NCI-H1694 (cell line): ENCODE measurements at regions not wholly inside any gene's neighbourhood (a gene's known extent, or its start where the extent isn't known, plus 50 kb on each side); places are given as distances from the start of the nearest gene placed in this dataset.

Experiments
- DNase-seq: peaks from one replicate; lab custom pipeline; 2025; lab: John Stamatoyannopoulos, UW

GRCh38 chr2:204012072-204012653 lies 75.6 kb downstream of the ICOS start:
- DNase-seq: no peak

GRCh38 chr2:204015118-204015843 lies 78.7 kb downstream of the ICOS start:
- no peak for DNase-seq

GRCh38 chr2:204018717-204019116 lies 82.2 kb downstream of the ICOS start:
- DNase-seq: peak; percentile 41

DNA sequence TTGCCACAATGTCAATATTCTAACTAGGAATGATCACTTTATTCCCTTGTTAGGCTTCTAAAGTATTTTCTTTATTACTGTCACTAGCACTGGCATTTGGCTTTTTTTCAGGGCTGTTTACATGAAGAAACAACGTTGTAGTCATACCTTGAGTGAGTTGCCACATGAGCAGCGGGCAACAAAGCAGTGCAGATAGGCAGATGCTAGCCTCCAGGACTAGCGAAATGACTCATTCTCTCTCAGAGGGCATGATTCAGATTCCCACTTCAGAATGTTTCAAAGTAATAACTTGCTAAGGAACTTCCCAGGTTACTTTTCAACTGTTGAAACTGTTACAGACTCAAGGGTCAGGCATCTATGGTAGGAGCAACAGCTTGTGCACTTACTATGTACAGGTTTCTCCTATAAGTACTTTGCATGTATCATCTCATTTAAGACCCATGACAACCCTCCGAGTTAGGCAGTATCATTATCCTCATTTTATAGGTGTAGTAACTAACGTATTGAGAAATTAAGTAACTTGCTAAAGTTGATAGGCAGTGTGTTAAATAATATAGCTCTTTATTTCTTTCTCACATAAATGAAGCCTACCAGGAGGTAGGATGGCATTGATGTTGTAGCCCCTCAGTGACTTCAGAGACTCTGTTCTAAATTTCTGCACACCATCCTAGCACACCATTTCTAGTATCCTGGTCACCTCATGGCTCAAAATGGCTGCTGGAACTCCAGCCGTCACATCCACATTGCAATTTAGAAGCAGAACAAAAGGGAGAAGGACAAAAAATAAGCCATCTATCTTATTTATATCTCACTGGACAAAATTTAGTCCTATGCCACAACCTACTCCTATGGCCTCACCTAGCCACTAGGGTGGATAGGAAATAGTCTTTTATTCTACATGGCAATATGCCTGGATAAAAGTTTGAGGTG lies 83.3 kb downstream of the ICOS start:
- DNase-seq: no peak

- no peak for DNase-seq
Measured at GRCh38 chr2:204021290-204022081, 84.9 kb downstream of the ICOS start.

- no peak for DNase-seq
Measured at GRCh38 chr2:204022550-204022949, 86.0 kb downstream of the ICOS start.

GRCh38 chr2:204023088-204023487 lies 86.5 kb downstream of the ICOS start:
- no peak for DNase-seq

- peak; percentile 40 for DNase-seq
Measured at GRCh38 chr2:204024503-204024902, 87.9 kb downstream of the ICOS start.

GRCh38 chr2:204024906-204025475 lies 88.4 kb downstream of the ICOS start:
- no peak for DNase-seq

DNA sequence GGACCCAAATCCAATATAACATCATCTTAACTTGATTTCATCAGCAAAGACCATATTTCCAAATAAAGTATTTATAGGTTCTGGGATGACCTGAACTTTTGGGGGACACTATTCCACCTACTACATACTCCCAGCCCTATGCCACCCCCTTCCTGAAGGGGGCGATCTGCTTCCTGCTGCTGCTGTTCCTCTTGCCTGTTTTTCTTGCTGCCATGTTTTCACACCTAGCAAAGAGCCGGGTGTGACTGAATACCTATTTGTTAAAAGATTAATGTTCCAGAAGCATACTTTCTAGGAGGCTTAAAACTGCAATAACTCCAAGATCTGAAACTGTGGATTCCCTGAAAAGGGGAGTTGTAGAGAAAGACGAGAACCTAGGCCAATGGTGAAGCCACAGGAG lies 89.7 kb downstream of the ICOS start:
- no peak for DNase-seq

DNA sequence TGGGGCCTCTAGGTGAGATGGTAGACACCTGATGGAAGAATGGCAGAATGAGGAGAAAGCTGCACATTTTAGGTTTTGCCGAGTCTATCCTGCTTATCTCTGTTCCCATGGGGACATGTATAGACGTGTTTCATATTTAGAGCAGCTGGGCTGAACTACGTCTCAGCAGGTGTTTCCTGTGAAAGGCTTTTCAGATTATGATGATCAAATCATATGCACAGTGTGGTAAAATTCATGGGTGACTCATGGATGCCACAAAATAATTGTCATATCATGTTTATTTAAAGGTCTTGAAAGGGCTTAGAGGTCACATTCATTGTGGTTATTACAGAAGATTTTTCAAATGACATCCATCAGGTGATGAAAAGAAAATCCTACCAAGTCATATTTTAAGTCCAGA lies 90.5 kb downstream of the ICOS start:
- DNase-seq: no peak

DNA sequence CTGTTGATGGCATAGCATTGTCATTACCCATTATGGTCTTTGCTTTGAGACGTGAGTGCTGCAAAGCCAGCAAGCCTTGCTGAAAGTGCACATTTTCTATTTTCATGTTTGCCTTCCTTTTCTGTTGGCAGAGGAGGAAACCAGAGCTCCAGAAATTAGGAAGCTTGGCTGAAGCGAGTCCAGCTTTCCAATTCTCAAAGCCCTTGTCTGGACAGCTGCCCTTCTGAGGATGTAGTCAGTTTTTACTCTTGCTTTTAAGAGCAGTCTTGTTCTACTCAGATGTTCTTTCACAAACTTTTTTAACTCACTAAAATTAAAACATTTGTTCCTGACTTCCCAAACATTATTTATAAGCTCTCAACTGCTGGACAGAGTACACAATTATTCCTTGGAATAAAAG lies 93.8 kb downstream of the ICOS start:
- DNase-seq: no peak

DNA sequence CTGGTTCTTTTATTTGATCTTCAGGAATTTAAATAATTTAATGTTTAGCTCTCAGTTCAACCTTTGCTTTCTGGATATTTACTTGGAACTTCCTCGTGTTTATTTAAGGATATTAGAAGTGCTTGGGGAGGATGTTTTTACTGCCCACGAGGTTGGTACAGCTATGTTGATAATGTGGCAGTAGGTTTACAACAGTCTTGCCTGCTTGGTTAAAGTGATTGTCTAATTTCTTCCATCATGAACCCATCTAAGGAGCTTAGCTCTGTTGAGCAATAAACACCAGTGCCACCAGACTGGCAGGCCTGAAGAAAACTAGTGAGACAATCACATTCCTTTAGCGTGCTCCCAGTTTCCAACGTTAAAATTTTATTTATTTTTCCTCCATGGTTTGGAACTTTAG lies 94.5 kb downstream of the ICOS start:
- DNase-seq: no peak

DNA sequence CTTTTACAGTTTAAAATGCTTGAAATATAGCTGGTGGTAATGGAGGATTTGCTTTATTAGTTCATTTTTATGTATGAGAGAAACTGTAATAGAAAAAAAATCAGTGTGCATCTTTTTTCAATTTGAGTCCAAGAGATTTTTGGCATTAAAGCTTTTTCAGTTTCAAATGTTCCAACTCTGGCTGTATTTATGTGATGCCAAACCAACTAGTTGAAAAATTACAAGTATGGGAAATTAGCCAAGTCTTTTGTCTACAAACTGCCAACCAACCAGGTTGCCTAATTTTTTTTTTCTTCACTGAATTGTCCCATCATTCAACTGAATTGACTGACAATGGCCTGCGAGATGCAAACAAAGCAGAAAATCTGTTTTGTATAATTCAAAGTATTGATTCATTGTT lies 95.7 kb downstream of the ICOS start:
- no peak for DNase-seq

DNA sequence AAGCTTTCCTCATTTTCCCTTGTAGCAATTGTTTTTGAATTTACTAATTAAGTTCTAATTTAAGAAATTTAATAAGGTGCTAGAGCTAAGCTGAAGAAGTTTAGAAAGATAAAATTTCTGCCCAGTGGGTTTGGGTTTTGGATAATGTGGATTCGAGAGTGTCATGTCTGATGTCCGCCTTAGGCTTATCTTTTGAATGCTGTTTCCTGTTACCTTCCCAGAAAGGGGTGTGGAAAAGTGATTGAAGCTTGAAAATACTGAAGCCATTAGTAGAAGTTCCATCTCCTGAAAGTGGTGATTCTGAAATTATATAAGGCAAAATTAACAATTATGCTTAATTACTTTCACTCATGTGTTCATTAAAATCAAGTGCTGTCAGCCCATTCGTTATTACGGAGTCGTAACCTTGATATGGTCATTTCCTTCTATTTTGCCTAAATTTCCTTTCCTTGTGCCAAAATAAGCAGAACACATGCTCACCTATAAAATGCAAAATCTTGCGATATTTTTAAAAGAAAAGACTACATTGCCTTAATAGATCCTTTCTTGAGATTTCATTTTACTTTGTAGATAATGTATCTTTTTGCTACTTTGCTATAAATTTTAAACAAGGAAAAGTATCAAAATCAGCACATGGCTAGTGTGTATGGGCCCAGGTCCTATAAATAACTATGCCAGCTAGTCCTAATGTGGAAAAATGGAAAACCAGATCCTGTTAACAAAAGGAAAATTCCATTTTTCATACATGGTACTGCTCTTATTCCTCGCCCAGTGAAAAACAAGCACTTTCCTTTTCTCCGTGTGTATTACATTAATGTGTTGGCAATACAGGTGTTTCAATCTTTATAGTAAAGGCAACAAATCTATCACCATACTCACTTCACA lies 97.3 kb downstream of the ICOS start:
- no peak for DNase-seq

DNA sequence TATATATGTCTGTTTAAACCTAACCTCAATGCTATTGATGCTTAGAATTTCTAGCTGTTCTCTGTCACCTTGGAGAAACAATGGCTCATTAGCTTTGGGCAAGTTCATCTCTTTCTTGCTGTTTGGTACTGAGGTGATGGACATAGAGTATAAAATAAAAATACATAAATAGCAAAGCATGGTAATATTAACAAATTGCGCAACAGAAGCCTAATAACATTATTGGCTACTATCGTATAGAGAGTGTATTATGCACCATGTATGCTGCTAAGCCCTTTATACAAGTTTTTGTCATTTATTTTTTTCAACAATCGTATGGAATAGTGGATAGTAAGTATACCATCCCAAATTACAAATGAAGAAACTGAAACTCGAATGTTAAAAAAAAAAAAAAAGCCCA lies 100.1 kb downstream of the ICOS start:
- DNase-seq: no peak

- no peak for DNase-seq
Measured at GRCh38 chr2:204037286-204037685, 100.7 kb downstream of the ICOS start.

- DNase-seq: no peak
Measured at GRCh38 chr2:204039298-204039838, 102.8 kb downstream of the ICOS start.

GRCh38 chr2:204040016-204040415 lies 103.5 kb downstream of the ICOS start:
- no peak for DNase-seq

DNA sequence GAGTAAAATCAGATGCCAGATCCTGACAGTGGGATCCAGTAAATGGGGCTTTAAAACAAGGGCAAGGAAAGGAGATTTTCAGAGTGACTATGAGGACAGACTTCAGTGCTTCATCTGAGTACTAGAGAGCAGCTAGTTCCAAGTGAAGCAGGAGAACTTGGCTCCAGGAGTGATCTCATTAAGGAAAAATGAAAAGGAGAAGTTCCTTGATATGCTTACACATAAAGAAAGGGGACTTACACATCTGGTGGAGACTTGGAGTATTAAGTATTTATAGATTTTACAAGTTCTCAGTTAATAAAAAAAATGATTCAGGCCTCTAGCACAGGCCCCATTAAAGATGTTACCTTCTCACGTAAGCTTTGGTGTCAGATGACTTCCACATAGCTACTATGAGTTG lies 105.8 kb downstream of the ICOS start:
- no peak for DNase-seq
